Spinal cord (tissue), 9 donors: ENCODE measurements at regions not wholly inside any gene's neighbourhood (a gene's known extent, or its start where the extent isn't known, plus 50 kb on each side); places are given as distances from the start of the nearest gene placed in this dataset.
A peak's percentile ranks its signal among the peaks of the same experiment; 100 is the strongest.

ENCODE experiments used
- DNase-seq, 6 donors: peaks; one replicate each; pipeline versions ENCODE4 v3.0.0 to v3.0.0-alpha.2; 2013 to 2015; ENCODE audit warnings: low spot score in 6 of 6, low read depth in 4 of 6
- H3K27ac ChIP-seq: one replicate; pipeline ENCODE4 v1.5.1; 2013; ENCODE audit warnings: low read depth, low read length, control low read depth
- H3K27me3 ChIP-seq: one replicate; pipeline ENCODE4 v1.6.1; 2013; ENCODE audit warnings: low read length; ENCODE audit not compliant: control insufficient read depth, insufficient read depth
- H3K36me3 ChIP-seq: one replicate; pipeline ENCODE4 v1.6.1; 2013; ENCODE audit warnings: low read length; ENCODE audit not compliant: control insufficient read depth, insufficient read depth
- H3K4me1 ChIP-seq: one replicate; pipeline ENCODE4 v1.6.1; 2013; ENCODE audit warnings: low read length; ENCODE audit not compliant: control insufficient read depth, insufficient read depth
- H3K4me3 ChIP-seq: one replicate; pipeline ENCODE4 v1.5.1; 2013; ENCODE audit warnings: low read depth, low read length, control low read depth
- H3K9me3 ChIP-seq: one replicate; pipeline ENCODE4 v1.6.1; 2013; ENCODE audit warnings: low read length; ENCODE audit not compliant: control insufficient read depth, insufficient read depth
- WGBS: methylation state at CpG from one replicate; pipeline ENCODE4 v1.1.5; 2013; ENCODE audit warnings: missing lambda C conversion rate; ENCODE audit not compliant: insufficient coverage; 5-methylcytosine and 5-hydroxymethylcytosine counted together
- donor health status: healthy.

DNA sequence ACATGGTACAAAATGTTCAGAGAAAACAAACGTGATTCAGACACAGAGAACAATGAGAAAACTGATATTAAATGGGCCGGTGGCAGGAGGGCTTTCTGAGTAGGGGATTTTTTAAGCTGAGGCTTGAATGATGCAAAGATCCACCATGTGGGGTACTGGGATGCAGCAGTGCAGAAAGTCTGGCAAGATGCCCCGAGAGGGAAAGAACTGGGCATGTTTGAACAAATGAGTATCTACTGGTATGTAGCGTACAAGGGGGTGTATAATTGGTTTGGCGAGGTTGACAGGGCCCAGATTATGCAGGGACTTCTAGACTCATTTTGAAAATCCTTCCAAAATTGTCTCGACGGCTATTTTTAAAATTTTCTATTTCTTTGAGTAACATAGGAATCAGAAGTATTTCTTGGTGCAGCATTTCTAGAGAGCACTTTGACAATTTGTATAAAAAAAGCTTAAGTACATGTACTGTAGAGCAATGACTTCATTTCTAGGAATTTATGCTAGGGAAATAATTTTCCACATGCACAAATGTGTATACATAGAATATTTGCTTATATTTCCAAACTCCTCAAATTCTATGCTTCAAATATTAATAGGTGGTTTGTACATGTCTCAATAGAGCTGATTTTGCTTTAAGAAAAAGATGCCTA lies 119.6 kb upstream of the DOK5 start:
- Histone ChIP-seq H3K4me3 (no peak overlapping the region), H3K27ac (no peak overlapping the region), H3K4me1 (no peaks in the 10 kb centered on the region), H3K36me3 (no peaks in the 10 kb centered on the region), H3K27me3 (no peaks in the 10 kb centered on the region), H3K9me3 (no peaks in the 10 kb centered on the region)
- 55% methylated on average over 4 of the region's 7 CpGs for WGBS
- DNase-seq = peak in 2 of 6 donors; percentile 69 to 80

DNA sequence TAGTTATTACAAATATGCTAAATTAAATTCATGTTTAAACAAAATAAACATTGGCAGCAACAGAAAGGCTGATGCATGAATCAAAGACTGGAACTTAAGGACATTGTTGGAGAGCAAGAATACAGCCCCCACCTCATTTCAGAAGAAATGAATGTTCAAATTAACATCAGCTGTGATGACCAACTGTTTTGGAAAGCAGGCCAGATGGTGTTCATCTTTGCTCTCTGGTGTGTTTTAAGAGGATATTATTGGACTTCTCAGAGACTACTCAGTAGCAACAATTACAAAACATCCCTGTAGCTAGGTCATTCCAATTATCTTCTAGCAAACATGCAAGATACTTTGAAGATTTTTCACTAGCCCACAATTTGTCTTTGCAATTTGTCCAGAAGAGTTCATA lies 118.6 kb upstream of the DOK5 start:
- Histone ChIP-seq H3K27ac (no peak overlapping the region), H3K4me1 (no peaks in the 10 kb centered on the region), H3K36me3 (no peaks in the 10 kb centered on the region), H3K9me3 (no peaks in the 10 kb centered on the region), H3K4me3 (no peak overlapping the region), H3K27me3 (no peaks in the 10 kb centered on the region)
- peak in 2 of 6 donors; percentile 42 to 74 for DNase-seq

DNA sequence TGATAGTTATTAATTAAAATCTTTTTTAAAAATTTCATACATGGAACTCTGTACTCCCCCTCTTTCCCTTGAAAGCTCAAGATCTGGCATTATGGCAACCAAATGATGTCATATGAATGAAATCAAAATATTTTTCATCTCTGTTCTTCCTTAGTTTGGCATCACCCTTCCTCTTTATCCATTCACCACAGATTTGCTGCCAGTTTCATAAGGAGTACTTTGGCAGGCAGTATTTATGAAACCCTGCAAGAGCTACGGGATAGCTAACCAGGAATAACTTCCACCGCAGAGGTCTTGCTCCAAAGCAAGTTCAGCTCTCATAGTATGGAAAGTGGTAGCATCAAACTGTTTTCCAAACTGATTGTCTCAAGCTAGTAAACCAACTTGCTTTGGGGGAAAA lies 113.9 kb upstream of the DOK5 start:
- no peaks in the 10 kb centered on the region for H3K9me3 ChIP-seq
- DNase-seq = peak in 1 of 6 donors; percentile 81
- H3K27me3 ChIP-seq = no peaks in the 10 kb centered on the region
- no CpG with 5 or more reads among the region's 2 CpGs for WGBS
- no peak overlapping the region for H3K27ac ChIP-seq
- no peaks in the 10 kb centered on the region for H3K36me3 ChIP-seq
- H3K4me3 ChIP-seq = no peak overlapping the region
- no peaks in the 10 kb centered on the region for H3K4me1 ChIP-seq

DNA sequence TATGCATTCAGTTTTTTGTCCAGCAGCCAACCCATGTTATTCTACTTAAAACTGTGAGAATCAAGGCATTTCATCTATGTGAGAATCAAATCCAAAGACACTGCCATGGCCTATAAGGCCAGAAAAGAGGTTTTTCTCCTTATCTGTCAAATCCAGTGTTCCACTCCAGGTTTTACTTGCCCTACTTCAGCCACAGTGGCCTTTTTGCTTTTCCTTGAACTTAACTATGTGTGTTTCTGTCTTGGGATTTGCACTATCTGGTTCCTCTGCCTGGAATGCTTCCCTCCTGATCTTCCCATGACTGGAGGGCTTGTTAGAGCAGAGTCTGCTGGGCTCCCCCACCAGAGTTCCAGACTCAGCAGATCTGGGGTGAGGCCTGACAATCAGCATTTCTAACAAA lies 113.1 kb upstream of the DOK5 start:
- Histone ChIP-seq H3K36me3 (no peaks in the 10 kb centered on the region), H3K27me3 (no peaks in the 10 kb centered on the region), H3K27ac (no peak overlapping the region), H3K9me3 (no peaks in the 10 kb centered on the region), H3K4me1 (no peaks in the 10 kb centered on the region), H3K4me3 (no peak overlapping the region)
- no peak for DNase-seq

DNA sequence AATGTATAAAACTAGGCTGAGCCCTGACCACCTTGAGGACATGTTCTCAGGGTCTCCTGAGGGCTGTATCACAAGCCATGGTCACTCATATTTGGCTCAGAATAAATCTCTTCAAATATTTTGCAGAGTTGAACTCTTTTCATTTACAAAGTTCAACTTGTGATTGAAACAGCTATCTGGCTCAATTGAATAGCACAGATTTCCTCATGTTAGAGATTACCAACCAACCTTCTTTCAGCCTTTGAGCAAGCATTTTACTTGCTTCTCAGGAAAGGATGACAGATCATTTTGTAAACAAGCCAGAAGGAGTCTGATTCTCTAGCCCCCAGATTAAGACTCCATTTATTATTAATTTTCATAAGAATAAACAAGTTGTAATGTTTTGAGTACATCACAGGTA lies 111.0 kb upstream of the DOK5 start:
- no peaks in the 10 kb centered on the region for H3K27me3 ChIP-seq
- no peak for DNase-seq
- H3K9me3 ChIP-seq = no peaks in the 10 kb centered on the region
- H3K27ac ChIP-seq = no peak overlapping the region
- no peaks in the 10 kb centered on the region for H3K4me1 ChIP-seq
- H3K4me3 ChIP-seq = no peak overlapping the region
- no peaks in the 10 kb centered on the region for H3K36me3 ChIP-seq

DNA sequence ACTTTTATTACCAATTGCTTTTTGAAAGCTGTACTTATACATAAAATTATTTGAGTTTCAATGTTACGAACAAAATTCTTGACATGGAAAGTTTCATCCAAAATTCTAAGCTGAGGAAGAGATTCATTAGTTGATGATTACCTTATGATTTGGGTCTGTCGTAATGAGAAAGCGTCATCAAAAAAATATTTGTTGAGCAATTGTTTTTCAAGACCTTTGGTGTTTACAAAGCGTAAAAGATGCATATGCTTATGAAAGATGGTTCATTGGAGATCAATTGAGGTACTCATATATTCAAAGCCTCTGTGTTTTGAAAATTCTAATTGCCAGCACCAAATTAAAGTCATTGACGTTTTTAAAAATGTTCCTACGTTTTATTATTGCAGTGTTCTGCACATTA lies 110.5 kb upstream of the DOK5 start:
- peak in 1 of 6 donors; percentile 38 for DNase-seq

DNA sequence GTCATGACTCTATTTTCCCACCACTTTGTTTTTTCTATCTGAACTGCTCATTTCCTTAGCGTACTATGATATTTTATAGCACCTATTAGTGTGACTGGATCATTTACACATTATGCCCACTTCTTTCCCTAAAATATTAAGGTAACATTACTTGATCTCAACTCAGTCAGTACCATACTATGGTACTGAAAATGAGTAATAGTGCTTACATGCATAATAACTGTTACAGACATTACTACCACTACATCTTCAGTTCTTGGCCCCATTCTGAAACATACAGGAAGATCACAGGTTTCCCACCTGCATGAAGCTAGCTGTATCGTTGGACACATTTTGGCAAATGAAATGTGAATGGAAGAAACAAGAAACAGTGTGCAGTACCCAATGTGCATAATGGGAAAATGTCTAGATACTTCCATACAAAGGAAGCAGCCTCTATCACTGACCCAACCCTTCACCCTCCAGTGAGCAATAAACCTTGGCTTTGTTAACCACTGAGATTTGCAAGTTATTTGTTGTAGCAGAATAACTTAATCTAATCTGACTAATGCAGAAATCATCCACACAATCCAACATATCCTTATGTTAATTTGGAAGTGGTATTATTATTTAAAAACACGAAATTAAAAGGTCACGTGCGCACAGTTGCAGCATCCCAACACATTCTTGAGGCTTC lies 108.6 kb upstream of the DOK5 start:
- WGBS = no CpG with 5 or more reads among the region's 5 CpGs
- no peaks in the 10 kb centered on the region for H3K4me1 ChIP-seq
- H3K27me3 ChIP-seq = no peaks in the 10 kb centered on the region
- H3K36me3 ChIP-seq = no peaks in the 10 kb centered on the region
- DNase-seq = no peak
- H3K9me3 ChIP-seq = no peaks in the 10 kb centered on the region
- H3K27ac ChIP-seq = no peak overlapping the region
- H3K4me3 ChIP-seq = no peak overlapping the region

More for the DNA sequence above, 110.5 kb upstream of the DOK5 start:
- H3K4me1 ChIP-seq = no peaks in the 10 kb centered on the region
- H3K27me3 ChIP-seq = no peaks in the 10 kb centered on the region
- no peak overlapping the region for H3K4me3 ChIP-seq
- no peaks in the 10 kb centered on the region for H3K36me3 ChIP-seq
- H3K9me3 ChIP-seq = no peaks in the 10 kb centered on the region
- no peak overlapping the region for H3K27ac ChIP-seq
- WGBS = 89% methylated on average over 2 of the region's 6 CpGs

DNA sequence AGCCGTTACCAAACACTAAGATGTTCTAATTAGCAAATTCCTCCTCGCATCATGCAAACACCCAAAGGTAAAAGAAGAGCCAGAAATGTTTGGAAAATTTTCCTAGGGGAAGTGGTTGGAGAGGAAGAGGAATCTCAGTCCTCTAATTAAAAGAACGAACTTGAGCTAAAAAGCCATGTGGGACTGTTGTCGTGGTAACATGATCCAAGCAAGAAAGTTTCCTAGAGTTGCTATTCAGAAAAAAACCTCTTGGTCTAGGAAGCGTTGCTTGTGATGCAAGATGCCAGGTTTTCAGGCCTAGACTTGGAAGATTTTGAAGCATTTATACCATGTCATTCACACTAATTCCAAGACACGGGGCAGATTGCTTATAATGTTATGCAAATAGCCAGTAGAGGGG lies 106.8 kb upstream of the DOK5 start:
- no peak overlapping the region for H3K4me3 ChIP-seq
- H3K27me3 ChIP-seq = no peaks in the 10 kb centered on the region
- no peaks in the 10 kb centered on the region for H3K4me1 ChIP-seq
- DNase-seq = peak in 5 of 6 donors; percentile 17 to 87 (median 54)
- H3K9me3 ChIP-seq = no peaks in the 10 kb centered on the region
- H3K36me3 ChIP-seq = no peaks in the 10 kb centered on the region
- H3K27ac ChIP-seq = no peak overlapping the region
- 8% methylated on average over 2 of the region's 6 CpGs for WGBS

DNA sequence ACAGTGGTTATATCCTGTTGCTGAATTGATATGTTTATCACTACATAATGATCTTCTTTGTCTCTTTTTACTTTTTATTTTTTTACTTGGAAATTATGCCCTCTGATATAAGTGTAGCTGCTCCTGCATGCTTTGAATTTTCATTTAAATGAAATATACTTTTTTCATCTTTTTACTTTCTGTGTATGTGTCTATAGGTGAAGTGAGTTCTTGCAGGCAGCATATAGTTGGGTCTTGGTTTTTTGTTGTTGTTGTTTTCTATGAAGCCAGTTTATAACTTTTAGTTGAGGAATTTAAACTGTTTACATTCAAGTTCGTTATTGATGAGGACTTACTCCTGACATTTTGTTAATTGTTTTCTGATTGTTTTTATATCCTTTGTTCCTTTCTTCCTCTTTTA lies 103.1 kb upstream of the DOK5 start:
- Histone ChIP-seq H3K4me3 (no peak overlapping the region), H3K27me3 (no peaks in the 10 kb centered on the region), H3K4me1 (no peaks in the 10 kb centered on the region), H3K27ac (no peak overlapping the region), H3K36me3 (no peaks in the 10 kb centered on the region), H3K9me3 (no peaks in the 10 kb centered on the region)
- WGBS = no CpG with 5 or more reads among the region's 1 CpG
- no peak for DNase-seq

DNA sequence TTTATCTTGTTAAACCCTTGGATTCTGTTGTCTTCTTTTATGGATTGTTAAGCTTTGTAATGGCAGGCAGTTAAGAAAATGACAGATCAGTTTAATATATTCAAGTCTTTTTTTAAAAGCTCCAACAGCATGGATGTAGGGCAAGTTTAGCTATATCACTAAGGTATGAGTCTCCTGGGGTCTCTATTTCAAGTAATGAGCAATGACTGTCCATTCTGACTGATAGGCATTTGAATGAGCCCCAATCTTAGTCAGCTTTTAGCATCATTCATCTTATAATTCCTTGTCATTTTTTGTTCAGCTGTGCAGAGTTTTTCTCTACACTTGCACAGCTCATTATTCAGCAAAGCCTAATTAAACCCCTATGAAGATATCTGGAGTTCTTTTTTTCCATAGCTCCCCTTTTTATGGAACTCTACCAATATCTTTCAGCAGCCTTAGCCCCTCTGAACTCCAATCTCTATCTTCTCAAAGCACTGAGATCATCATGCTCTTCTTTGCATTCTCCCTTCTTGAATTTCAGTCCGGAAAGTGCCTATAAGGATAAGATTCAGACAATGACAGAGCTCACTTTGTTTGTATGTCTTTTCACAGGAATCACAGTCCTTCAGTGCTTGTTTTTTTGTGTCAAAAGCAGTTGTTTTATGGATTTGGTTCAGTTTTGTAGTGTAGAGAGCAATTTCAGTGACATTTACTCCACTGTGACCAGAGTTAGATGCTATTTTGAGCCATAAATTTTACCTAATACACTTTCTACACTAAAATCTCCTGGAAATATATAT lies 97.2 kb upstream of the DOK5 start:
- H3K27me3 ChIP-seq = no peaks in the 10 kb centered on the region
- H3K27ac ChIP-seq = no peak overlapping the region
- no peak overlapping the region for H3K4me3 ChIP-seq
- no peaks in the 10 kb centered on the region for H3K4me1 ChIP-seq
- no CpG with 5 or more reads among the region's 1 CpG for WGBS
- DNase-seq = no peak
- no peaks in the 10 kb centered on the region for H3K36me3 ChIP-seq
- no peaks in the 10 kb centered on the region for H3K9me3 ChIP-seq
